PC-9 (cell line): ENCODE measurements at regions not wholly inside any gene's neighbourhood (a gene's known extent, or its start where the extent isn't known, plus 50 kb on each side); places are given as distances from the start of the nearest gene placed in this dataset.

Experiments
- BruUV-seq: library from RNA; stranded (reverse); fragments of 400-500 nt; replicated peaks from 2 replicates; lab custom pipeline; 2021; lab: Mats Ljungman, UMichigan
- CTCF ChIA-PET: fragments of 300-600 bp; sonication (Branson Sonifier 250); formaldehyde crosslinking; loops from one replicate; lab custom pipeline; 2022; ENCODE audit warnings: antibody characterized with exemption; lab: Charles Lee
- POLR2A ChIA-PET: fragments of 300-600 bp; sonication (Branson Sonifier 250); formaldehyde crosslinking; loops from one replicate; lab custom pipeline; 2022; ENCODE audit warnings: antibody characterized with exemption; ENCODE audit not compliant: unreplicated experiment; lab: Charles Lee
- DNase-seq, 2 experiments: peaks; one replicate each; pipeline versions ENCODE4 v3.0.0 to v3.0.0-alpha.2; 2015 to 2022; ENCODE audit warnings: mixed read lengths in 1 of 2
- H2AFZ ChIP-seq: fragments of 200-600 bp; sonication (generic); 2 replicates; pipeline ENCODE4 v1.8.1; 2017; ENCODE audit warnings: antibody characterized with exemption
- H3F3A ChIP-seq: fragments of 200-600 bp; sonication (generic); 2 replicates; pipeline ENCODE4 v1.8.1; 2017; ENCODE audit warnings: antibody characterized with exemption, mild to moderate bottlenecking, low read depth; ENCODE audit not compliant: insufficient read depth
- H3K27ac ChIP-seq: fragments of 200-600 bp; sonication (generic); 2 replicates; pipeline ENCODE4 v1.6.1; 2016; ENCODE audit warnings: mixed run types
- H3K27me3 ChIP-seq: fragments of 200-600 bp; sonication (generic); 2 replicates; pipeline ENCODE4 v1.6.1; 2016; ENCODE audit warnings: low read depth, mixed run types; ENCODE audit not compliant: insufficient read depth
- H3K36me3 ChIP-seq: fragments of 200-600 bp; sonication (generic); 2 replicates; pipeline ENCODE4 v1.6.1; 2016; ENCODE audit warnings: low read depth, mixed run types
- H3K4me1 ChIP-seq: fragments of 200-600 bp; sonication (generic); replicated peaks from 2 replicates; pipeline ENCODE4 v1.6.1; 2016; ENCODE audit warnings: mixed run types; ENCODE audit not compliant: insufficient read depth
- H3K4me2 ChIP-seq: fragments of 200-600 bp; sonication (generic); 2 replicates; pipeline ENCODE4 v1.6.1; 2017; ENCODE audit warnings: mixed run types
- H3K4me3 ChIP-seq: fragments of 200-600 bp; sonication (generic); 2 replicates; pipeline ENCODE4 v1.6.1; 2016; ENCODE audit warnings: mixed run types
- H3K79me2 ChIP-seq: fragments of 200-600 bp; sonication (generic); 2 replicates; pipeline ENCODE4 v1.6.1; 2017; ENCODE audit warnings: low read depth, mixed run types
- H3K9me2 ChIP-seq: fragments of 200-600 bp; sonication (generic); 2 replicates; pipeline ENCODE4 v1.8.1; 2017; ENCODE audit warnings: mild to moderate bottlenecking; ENCODE audit not compliant: insufficient read depth
- H3K9me3 ChIP-seq: fragments of 200-600 bp; sonication (generic); 2 replicates; pipeline ENCODE4 v1.8.1; 2016; ENCODE audit warnings: low read depth; ENCODE audit not compliant: insufficient read depth
- H4K20me1 ChIP-seq: fragments of 200-600 bp; sonication (generic); 2 replicates; pipeline ENCODE4 v1.8.1; 2017; ENCODE audit not compliant: insufficient read depth
- CTCF ChIP-seq: fragments of 200-600 bp; sonication (generic); conservative IDR thresholded peaks from 2 replicates; pipeline ENCODE4 v1.6.1; 2017; ENCODE audit warnings: mixed run types, antibody characterized with exemption, mild to moderate bottlenecking, moderate library complexity
- EZH2 ChIP-seq: fragments of 200-600 bp; sonication (generic); IDR thresholded peaks from 2 replicates; pipeline ENCODE4 v1.8.0; 2017; ENCODE audit warnings: antibody characterized with exemption, low read depth
- intact Hi-C: fragments of 100-400 bp; cut with micrococcal nuclease; formaldehyde crosslinking; loops from one replicate; pipeline ENCODE4 v1.10.0; 2022; ENCODE audit not compliant: unreplicated experiment

- Histone ChIP-seq H3K9me2 (0 out of 2 replicates have a peak, but pooled peaks cover 4% of the 10 kb centered on the region), H3K9me3 (no peaks in the 10 kb centered on the region), H2AFZ (peak overlapping the region; percentile 61; the same call in 1 of the 2 replicates), H3K79me2 (no peaks in the 10 kb centered on the region), H3K27me3 (no peaks in the 10 kb centered on the region), H3K4me2 (no peak overlapping the region; the same call in 1 of the 2 replicates), H3K4me1 (no peaks in the 10 kb centered on the region), H3F3A (no peaks in the 10 kb centered on the region), H3K4me3 (no peak overlapping the region), H3K36me3 (no peaks in the 10 kb centered on the region), H4K20me1 (no peaks in the 10 kb centered on the region), H3K27ac (no peak overlapping the region)
- DNase-seq = no peak
- no peak for TF ChIP-seq CTCF
- TF ChIP-seq EZH2 = no peak
- no TSS peak for BruUV-seq
- ChIA-PET POLR2A (interaction anchor here (0.6 kb wide), 1 partner anchor 20 kb away, joined by 6 read pairs; no protein-coding TSS in a partner anchor), CTCF (no interaction called here)
- intact Hi-C loops = no loop called here
These were observed 67.5 kb upstream of the FUT9 start for GRCh38 chr6:95948324-95948723.

GRCh38 chr6:95949985-95950384, 65.8 kb upstream of the FUT9 start:
- no peaks in the 10 kb centered on the region for H3K9me3 ChIP-seq
- 0 out of 2 replicates have a peak, but pooled peaks cover 4% of the 10 kb centered on the region for H3K9me2 ChIP-seq
- no peaks in the 10 kb centered on the region for H3K79me2 ChIP-seq
- no peak overlapping the region for H3K27ac ChIP-seq
- no peaks in the 10 kb centered on the region for H3K4me1 ChIP-seq
- H3F3A ChIP-seq = no peaks in the 10 kb centered on the region; the same call in 1 of the 2 replicates
- no peak for DNase-seq
- H3K4me3 ChIP-seq = no peak overlapping the region
- ChIA-PET CTCF (no interaction called here), POLR2A (no interaction called here)
- no peak overlapping the region for H2AFZ ChIP-seq
- intact Hi-C loops = no loop called here
- no peaks in the 10 kb centered on the region for H3K27me3 ChIP-seq
- H3K36me3 ChIP-seq = no peaks in the 10 kb centered on the region
- no peak overlapping the region for H3K4me2 ChIP-seq
- no peaks in the 10 kb centered on the region for H4K20me1 ChIP-seq
- no TSS peak for BruUV-seq
- TF ChIP-seq CTCF = no peak
- TF ChIP-seq EZH2 = no peak

GRCh38 chr6:95958686-95959085, 57.1 kb upstream of the FUT9 start:
- no peaks in the 10 kb centered on the region for H3K79me2 ChIP-seq
- no peak for DNase-seq
- no peak overlapping the region for H3K4me3 ChIP-seq
- no TSS peak for BruUV-seq
- CTCF ChIA-PET = no interaction called here
- H4K20me1 ChIP-seq = no peaks in the 10 kb centered on the region
- H3K27me3 ChIP-seq = no peaks in the 10 kb centered on the region
- H3K9me3 ChIP-seq = no peaks in the 10 kb centered on the region
- H3F3A ChIP-seq = no peaks in the 10 kb centered on the region; the same call in 1 of the 2 replicates
- H3K9me2 ChIP-seq = no peaks in the 10 kb centered on the region
- POLR2A ChIA-PET = no interaction called here
- H2AFZ ChIP-seq = no peak overlapping the region
- H3K27ac ChIP-seq = no peak overlapping the region
- TF ChIP-seq EZH2 = no peak
- TF ChIP-seq CTCF = no peak
- no peaks in the 10 kb centered on the region for H3K36me3 ChIP-seq
- intact Hi-C loops = no loop called here
- H3K4me2 ChIP-seq = no peak overlapping the region
- H3K4me1 ChIP-seq = no peaks in the 10 kb centered on the region
